ENCODE measurements at regions not wholly inside any gene's neighbourhood (a gene's known extent, or its start where the extent isn't known, plus 50 kb on each side); places are given as distances from the start of the nearest gene placed in this dataset.

DNA sequence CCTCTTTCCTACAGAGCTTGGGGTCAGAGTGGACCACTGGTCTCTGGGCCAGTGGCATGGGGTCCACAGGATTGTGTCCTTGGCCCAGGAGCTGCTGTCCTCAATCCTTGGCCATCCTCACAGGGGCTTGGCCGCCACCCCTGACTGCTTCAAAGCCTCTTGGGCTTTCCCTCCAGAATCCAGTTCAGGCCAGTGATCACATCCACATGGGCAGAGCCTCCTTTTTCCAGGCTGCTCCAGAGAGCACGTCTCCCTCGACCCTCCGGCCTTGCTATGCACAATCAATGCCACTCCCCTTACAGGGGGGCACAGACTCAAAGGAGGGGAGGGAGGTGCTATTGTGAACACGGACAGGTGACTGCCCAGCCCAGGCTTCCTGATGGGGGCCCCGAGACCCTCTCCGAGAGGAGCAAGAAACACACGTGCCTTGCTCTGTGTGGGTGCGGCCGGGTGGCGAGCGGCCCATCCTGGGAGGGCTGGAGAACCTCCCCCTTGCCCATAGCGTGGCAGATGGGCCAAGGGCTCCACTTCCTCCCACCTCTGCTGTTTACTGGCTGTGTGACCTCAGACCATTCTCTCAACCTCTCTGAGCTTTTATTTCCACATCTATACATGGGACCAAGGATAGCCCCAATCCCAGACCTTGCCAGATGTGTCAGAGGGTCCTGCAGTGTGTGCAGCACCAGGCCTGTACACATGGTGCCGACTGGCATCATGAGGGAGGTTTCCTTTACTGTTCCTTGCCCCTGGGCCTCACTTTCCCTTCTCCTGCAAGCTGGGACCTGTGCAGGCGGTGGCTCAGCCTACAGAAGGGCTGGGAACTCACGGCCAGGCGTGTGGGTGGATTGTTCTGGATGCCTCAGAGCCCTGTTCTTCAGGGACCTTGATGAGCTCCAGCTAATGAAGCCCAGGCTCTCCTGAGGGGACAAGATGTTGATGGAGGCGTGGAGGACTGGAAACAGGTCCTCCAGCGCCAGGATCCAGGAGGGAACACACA, 229.0 kb upstream of the GSE1 start:
- DNase-seq: no peak

DNA sequence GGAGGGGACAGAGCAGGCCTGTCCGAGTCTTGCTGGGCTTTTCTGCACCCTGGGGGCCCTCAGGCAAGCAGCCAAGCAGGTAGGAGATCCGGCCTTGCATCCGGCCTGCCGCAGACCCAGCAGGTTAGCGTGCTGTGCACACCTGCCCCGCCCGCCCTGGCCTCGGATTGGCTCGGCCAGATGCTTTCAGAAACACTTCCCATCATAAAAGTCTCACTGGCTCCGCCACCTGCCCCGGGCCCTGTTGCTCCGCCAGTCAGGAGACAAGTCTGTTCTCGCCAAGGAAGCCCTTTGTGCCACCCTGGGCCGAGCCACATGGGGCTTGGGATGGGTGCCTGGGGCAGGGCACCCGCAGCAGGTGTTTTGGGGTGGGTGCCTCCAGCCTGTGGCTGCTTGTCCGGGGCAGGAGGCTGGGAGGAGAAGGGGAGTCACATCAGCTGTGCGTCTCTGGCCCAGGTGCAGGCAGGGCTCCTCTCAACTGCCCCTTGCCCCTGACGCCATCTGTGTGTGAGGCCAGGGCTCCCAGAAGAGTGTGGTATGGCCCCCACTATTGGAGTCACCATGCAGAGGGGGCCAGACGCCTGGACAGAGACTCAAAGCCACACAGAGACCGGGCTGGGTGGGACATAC, 228.2 kb upstream of the GSE1 start:
- DNase-seq: no peak

DNA sequence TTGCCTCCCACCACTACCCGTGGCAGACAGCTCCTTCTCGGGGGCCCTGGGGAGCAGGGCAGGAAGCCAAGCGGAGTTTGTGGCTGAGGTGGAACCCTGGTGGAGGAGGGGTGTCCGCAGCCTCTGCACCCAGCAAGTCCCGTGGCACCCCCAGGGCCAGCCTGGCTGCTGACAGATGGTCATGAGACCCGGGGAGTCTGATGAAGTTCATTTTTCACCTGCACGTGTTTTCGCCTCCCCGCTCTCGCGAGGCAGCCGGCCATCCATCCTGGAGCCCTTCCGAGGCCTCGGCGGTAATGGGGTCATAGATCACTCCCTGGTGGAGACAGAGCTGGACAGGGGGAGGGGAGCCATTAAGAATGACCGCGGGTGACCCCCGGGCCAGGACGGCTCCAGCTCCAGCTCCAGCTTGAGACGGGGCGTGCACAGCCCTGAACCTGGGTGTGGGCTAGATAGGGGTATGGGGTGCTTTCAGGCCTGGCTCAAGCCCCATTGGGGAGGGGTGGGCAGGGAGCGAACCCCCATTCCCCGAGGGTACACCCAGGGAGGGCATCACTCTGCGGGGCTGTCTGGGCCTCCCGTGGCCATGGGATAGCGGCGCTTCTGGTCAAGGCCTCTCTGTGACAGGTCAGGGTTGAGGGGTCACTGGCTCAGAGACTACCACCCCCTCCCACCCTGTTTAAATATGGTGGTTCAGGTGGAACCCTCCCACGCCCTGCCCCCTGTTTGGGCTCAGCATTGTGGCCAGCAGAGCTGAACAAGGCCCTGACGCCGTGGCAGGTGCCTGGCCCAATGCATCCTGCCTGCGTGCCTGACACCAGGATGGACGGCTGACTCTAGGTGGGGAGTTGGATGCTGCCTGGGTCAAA, 227.4 kb upstream of the GSE1 start:
- DNase-seq: no peak

DNA sequence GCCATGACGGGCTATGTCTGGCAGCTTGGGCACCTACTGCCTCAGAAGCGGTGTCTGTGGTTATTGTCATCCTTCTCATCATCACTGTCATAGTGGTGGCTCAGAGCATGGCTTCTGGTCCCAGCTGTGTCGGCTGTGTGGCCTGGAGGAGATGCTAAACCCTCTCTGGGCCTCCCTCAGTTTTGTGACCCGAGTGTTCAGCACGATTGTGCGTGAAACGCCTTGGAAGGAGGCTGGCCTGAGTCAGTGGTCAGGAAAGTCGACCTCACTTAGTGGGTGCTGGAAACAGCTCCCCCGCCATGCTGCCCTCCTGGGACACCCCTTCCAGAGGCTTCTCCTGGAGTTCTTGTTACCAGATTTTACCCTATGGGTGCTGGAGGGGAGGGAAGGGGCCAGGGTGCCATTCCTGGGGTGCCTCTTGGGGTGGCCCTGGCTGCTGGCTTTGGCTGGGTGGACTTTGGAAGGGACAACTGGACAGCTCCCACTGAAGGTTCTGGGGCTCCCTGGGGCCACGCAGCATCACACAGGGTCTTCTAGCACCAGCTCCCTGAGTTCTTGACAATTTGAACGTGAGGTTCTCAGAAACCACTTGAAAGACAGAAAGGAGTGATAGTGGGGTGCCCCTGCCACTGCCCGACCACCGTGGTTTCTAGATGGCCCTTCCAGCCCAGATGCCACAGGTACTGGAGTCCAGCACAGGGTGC, 226.5 kb upstream of the GSE1 start:
- DNase-seq: no peak

DNA sequence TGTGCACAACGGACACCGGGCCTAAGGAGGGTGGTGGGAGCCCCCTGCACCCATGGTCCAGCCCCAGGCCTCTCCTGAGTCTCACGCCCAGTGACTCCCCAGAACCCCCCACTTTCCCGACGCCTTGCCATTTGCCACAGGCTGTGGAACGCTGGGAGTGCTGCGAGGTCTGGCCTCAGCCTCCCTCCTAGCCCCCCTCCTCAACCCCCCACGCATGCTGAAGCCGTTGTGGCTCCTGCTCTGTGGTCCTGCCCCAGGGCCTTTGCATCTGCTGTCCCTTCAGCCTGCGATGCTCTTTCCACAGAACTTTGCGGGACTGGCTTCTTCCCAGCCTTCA, 226.0 kb upstream of the GSE1 start:
- DNase-seq: no peak

DNA sequence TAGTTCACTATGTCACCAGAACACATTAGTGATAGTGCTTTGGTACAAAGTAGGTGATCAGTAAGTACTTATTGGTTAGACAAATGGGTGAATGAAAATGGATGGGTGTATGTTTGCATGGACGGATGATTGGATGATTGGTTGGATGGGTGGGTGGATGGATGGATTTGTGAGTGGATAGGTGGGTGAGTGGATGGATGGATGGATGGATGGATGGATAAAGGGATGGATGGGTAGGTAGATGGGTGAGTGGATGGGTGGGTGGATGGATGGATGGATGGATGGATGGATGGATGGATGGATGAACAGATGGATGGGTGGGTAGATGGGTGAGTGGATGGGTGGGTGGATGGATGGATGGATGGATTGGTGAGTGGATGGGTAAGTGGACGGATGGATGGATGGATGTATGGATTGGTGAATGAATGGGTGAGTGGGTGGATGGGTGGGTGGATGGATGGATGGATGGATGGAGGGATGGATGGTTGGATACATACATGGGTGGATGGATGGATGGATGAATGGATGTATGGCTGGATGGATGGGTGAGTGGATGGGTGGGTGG, 225.3 kb upstream of the GSE1 start:
- DNase-seq: no peak

DNA sequence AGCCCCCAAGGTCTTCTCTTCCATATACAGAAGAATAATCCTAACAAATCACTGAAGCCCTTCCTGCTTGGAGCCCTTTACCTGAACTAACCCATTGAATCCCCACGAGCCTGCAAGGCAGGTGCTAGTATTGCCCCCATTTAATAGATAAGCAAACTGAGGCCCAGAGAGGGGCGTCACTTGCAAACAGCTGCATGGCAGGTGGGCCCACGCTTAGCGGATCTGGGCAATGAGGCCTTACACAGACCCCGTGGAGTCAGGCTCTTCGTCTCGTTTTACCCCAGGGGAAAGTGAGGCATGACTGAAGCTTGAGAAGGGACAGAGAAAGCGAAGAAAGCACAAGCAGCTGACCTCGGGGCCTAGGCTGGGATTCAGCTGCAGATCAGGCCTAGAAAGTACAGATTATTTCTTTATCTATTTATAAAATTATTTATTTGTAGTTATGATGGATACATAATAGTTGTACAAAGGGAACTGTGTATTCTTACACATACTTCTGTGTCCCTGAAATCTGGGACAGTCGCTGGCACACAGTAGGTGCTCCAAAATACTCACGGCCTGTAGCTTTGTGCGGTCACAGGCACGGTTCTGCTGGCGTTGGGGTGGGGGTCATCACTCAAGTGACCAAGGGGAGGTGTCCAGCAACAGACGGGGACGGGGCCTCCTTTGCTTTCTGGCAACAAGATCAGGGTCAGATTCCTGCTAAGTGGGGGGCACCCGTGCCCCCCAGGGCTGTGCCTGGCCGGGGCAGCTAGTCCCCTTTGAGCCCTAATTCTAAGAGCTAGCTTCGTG, 223.2 kb upstream of the GSE1 start:
- DNase-seq: no peak

DNA sequence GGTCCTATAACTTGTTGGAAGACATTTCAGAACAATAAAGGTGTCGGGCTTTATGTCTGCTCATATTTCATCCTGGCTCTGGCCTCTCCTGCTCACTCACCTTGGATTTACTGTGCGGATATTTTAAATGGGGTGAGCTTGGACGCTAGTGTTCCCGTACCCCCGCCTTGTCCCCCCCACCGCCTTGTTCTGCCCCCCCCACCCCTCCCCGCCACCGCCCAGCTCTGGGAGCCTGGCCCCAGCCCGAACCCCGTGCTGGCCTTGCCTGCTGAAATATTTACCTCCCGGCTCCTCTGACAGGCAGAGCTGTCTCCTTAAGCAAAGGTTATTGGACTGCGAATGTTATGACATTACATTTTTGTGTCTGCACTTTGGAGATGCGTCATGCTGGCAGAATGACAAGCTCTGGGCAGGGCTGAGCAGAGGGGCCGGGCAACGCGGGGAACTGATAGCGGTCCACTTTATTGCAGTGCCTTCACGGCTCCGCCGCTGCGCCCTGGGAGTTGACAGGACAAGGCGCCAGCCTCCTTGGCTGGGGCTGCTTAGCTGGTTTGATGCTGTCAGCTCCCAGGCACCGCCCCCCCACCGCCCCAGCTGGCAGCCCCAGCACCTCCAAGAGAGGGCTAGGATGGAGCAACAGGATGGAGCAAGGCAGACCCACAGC, 222.5 kb upstream of the GSE1 start:
- DNase-seq: peak; percentile 19

DNA sequence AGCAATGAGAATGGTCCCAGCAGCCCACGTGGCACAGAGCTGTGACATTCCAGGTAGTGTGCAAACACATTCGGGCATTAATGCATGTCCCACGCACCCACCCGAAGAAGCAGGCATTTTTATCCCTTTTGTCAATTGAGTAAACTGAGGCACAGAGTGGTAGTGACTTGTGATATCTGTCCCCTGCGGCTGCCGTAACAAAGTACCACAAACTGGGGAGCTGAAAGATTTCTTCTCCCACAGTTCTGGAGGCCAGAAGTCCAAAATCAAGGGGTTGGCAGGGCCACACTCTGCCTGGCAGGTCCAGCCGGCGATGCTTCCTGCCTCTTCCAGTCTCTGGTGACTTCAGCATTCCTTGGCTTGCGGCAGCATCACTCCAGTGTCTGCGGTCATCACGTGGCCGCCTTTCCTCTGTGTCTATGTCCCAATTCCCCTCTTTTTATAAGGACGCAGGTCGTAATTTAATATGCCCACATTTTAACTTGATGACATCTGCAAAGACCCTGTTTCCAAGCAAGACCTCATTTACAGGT, 221.9 kb upstream of the GSE1 start:
- no peak for DNase-seq

DNA sequence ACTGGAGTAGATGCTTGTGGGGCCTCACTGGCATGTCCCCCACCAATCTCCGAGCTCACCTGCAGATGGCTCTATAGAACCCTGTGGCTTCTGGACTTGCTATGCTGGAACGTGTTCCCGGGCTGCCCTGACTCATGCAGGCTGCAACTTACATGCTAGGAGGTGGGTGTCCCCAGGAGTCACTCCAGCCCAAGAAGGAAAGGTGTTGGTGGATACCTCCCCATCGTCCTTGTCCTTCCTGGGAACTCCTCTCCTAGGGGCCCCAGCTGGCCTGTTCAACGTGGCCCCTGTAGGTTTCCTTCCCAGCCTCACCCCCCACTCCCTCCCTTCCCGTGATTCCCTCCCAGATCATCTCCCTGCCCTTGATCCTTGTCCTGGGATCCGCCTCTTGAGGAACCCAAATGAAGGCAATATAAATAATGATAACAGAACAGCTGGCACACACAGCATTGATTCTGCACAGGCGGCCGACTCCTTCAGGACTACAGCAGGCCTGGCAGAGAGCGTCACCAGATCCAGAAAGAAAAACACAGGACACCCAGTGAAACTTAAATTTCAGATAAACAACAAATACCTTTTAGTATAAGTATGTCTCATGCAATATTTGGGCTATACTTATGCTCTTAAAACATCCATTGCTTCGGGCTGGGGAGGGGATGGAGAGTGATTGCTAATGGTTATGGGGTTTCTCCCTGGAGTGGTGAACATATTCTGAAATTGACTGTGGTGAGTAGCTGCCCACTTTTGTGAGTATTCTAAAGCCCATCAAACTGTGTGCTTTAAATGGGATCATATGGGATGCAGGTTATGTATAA, 221.1 kb upstream of the GSE1 start:
- no peak for DNase-seq

DNA sequence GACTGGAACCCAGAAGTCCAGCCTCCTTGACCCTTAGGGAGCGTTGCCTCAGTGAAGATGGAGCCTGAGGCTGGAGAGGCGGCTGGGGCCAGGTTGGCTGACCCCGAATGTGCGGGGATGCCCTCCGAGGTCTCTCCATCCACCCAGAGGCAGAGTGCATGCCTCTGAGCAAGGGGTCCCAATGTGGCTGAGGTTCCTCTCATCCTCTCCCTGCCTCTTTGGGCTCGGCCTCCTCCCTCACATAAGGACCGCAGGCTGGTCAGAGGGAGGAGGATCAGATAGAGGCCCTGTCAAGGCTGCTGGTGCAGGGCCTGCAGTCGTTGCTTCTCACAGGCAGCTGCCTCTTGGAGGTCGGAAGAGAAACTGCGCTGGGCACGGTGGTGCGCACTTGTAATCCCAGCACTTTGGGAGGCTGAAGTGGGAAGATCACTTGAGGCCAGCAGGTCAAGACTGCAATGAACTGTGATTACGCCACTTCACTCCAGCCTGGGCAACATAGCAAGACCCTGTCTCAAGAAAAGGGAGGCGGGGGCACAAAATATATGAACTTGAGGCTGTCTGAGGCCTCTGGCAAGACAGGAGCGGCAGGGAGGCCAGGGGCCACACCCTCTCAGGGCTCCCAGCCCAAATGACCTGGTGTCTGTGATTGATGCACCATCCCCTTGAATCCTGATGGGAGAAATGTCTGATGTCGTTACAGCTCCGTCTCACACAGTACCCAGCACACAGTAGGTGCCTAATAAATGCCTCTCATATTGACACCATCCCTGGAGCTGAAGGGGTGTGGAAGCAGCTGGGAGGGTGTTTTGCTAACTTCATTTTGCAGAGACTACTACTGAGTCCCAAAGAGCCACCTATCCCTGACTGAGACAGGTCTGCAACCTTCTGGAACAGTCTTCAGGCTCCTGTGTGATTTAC, 220.1 kb upstream of the GSE1 start:
- no peak for DNase-seq

DNA sequence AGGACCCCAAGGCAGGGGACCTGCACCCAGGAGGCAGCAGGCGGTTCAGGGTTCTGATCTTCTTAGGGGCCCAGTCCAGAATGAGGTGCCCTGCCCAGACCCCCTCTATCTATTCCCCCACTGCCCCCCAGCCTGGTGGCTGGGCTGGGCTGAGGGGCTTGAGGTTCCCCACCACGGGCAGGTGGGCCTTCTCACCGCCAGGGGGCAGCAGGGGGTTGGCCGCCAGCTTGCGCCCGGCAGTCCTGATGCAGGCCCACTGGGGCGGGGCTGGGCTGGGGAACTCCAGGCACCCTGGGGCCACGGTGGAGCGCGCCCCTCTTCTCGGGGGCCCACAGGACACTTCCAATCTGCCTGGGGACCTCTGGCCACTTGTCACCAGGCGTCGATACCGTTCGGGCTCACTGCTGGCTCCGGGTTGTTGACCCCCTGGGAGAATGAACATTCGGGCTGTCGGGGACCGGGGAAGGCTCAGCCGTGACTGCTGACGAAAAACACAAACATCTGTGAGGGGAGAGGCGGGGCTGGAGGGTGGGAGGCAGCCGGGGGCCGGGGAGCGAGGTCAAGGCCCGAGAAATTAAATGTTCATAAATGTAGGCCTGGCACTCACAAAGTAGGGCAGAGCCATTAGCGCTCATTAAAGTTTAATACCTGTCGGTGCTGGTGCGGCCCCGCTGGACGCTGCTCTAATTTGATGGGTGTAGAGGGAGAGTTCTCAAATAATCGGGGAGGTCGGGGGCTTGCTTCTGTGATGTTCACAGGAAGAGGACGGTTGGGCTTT, 219.3 kb upstream of the GSE1 start:
- DNase-seq: no peak

DNA sequence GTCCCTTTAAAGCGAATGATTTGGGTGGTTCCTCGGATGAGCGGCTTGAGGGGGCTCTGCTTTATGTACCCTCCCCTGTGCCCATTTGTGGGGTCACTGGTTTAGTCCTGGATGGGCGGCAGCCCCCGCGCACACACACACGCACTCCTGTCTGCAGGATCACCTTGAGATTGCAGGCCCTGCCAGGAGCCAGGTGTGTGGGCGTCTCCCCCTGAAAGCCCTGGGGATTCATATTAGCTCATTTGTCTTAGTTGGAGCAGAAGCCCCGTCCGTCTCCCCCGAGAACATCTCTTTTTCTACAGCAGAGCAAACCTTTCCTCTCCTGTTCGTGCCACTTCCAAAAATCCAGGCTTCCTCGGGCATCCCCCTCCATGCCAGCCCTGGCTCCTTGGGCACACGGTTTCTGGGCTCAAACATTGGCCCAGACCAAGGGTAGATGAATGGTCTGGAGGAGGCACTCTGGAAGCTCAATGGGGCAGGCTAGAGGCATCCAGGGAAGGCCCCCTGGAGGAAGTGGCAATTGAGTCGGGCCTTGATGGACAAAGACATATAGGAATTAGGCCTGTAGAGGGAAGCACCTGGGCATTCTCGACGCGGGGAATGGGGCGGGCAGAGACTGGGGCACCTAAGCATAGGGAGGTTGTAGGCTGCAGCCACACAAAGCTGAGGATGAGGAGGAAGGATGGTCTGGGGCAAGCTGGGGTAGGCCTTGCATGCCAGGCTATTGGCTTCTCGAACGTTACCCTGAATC, 218.5 kb upstream of the GSE1 start:
- no peak for DNase-seq

DNA sequence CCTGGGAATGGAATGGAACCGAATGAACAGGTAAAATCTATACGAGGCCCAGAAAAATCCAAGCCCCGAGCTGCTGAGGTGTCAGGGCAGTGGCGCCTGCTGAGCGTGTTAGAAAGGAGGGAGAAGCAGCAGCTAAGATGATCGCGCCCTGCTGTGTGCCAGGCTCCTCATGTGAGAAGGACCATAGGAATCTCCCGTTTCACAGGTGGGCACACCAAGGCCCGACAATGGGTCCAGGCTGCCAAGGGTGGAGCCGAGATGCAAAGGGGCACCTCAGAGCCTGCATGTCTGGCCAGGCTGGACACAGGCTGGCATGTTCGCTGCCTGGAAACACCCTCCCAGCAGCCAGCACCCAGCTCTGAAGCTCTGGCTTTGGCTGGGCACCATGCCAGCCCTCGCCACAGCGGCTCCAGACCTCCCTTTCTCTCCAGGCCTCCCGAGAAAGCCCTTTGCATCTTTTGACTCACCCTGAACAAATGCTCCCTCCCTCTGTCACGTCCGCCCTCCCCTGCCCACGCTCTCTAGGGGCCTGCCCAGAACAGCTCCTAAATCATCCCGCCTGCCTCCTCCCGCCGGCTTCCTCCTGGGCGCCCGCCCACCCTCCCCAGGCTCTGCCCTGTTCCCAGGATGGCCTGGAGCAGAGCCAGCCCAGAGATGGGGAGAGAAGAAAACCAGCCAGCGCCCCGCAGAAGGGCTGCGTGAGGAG, 217.8 kb upstream of the GSE1 start:
- DNase-seq: peak; percentile 95

DNA sequence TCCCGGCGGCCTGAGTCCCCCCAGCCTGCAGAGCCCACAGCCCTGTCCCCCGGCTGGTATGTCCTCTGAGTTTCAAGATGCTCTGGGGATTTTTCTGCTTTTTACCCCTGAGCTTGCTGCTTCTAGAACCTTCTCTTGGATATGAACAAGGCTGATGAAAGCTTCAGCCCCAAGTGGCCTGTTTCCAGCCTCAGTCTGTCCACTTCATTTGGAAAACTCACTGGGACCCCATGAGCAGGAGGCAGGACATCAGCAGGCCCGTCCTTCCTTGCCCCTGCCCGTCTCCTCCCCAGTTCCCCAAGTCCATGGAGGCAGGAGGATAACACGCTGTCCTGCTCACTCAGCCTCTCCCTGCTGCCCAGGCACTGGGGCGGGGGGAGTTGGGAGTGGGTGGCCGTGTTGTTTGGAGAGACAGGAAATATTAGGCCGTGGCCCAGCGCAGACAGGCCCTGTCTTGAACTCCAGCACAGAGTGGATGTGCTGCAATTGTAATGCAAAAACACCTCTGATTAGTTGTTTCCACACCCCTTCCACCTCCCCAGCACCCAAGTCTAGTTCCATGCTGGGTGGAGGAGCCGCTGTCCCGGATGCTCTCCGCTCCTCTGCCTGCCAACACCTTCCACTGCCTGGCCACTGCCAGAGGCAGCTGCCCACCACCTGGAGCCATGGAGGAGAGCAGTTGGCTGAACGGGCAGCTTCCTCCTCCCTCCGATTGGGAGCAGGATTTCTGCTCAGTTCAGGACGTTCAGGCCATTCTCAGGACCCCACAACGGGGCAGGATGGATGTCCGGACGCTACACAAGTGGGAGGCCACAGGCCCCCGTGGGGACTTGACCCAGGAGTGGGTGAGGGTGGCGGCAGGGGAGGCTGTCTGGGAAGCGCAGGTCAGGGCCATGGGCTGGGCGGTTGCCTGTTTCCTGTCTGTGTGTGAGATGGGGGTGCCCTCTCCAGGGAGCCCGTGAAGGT, 216.9 kb upstream of the GSE1 start:
- peak; percentile 68 for DNase-seq

All from NCI-H1092 treated with DMSO at 0.1 percent for 48 hours (cell line).